NCI-H187 treated with DMSO at 0.1 percent for 48 hours (cell line): ENCODE measurements at regions not wholly inside any gene's neighbourhood (a gene's known extent, or its start where the extent isn't known, plus 50 kb on each side); places are given as distances from the start of the nearest gene placed in this dataset.
"Not testable (repeated sequence)": the region's sequence is repeated elsewhere in the genome, so short reads cannot be mapped to it uniquely, and the experiment has no call there.

Experiments
- DNase-seq: peaks from one replicate; lab custom pipeline; 2025; lab: John Stamatoyannopoulos, UW

- DNase-seq = no peak
These were observed 200.8 kb upstream of the C2CD4B start for GRCh38 chr15:62365795-62366442.

DNA sequence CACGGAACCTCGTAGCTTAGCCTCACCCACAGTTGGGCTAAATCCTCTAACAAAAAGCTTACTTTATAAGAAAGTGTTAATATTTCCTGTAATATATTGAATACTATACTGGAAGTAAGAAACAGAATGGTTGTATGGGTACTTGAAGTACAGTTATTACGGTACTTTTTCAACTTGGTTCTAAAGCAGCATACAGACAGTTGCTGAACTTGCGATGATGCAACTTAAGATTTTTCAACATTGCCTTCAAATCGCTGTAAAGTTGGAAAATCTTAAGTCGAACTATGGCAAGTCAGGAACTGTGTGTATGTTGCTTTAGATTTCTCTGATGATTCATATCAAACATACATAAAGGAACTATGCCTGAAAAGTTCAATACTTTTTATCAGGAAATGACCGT, 204.4 kb upstream of the C2CD4B start:
- no peak for DNase-seq

- DNase-seq = not testable (repeated sequence)
These were observed 206.6 kb upstream of the C2CD4B start for GRCh38 chr15:62371683-62372082.

GRCh38 chr15:62377736-62378480, 212.8 kb upstream of the C2CD4B start:
- DNase-seq = no peak

DNA sequence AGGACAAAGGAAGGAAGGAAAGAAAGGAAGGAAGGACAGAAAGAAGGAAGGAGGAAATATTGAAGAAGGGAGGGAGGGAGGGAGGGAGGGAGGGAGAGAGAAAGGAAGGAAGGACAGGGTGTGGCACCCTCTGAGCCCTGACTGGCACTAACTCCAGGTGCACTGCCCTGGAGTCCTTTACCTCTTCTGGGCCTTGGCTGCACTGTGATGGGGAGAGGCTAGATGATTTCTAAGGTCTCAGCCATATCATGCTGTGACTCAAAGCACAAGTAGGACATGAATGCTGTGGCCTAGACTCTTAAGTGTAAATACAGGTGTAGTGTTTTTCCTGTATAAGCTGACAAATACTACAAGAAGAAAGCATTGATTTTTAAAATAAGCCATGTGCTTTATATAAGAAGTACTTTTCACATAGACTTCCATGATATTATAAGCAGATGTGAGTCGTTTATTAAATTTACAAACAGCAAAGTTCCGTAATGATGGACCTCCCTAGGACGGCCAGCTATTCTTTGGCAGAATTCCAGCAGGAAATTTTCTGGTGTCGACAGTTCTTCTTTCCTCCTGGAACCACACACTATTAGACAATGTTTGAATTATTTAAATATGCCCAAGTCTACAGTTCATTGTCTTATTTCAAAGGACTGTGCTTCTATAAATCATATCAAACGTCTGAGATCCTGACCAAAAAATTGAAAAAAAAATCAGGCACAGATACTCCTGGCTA, 213.8 kb upstream of the C2CD4B start:
- DNase-seq = no peak

GRCh38 chr15:62380011-62380410, 214.9 kb upstream of the C2CD4B start:
- DNase-seq = no peak

GRCh38 chr15:62382046-62382445, 217.0 kb upstream of the C2CD4B start:
- no peak for DNase-seq

DNA sequence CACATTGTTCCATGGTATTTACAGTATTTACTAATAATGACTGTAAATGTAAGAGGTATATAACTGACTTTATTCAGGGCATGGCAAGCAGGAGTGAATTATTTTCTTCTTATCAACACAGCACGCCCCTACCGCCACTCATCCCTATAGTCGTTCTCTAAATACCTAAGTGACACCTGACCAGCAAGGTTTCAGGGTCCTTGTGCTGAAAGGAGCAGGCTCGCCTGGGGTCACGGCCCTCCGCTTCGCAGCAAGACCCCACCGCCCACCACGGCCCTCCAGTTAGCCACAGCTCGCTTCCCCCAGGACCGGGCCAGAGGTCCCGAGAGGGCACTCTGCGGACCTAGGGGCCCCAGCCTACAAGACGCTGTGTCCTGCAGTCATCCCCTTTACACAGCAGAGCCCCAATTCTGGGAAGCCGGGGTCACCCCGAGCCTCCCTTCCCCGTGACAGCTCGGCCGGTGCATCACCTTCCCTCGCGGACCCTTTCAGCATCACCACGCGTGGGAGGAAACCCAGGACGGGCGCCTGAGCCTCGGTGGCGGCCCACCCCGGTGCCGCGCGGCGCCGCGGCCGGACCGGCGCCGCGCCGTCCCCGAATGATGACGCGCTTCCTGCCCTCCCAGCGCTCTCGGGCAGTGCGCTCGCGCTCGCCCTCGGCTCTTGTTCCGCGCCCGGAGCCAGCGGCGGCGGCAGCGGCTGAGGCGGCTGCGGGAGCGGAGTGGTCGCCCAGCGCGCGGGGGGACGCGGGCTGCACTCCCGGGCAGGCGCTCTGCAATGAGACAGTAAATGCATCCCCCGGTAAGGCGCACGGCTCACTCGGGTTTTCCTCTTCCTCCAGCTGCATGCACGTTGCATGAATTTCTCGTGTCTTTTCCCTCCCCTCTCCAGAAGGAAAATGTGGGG, 225.1 kb upstream of the C2CD4B start, which contains the start of gene TLN2:
Gene TLN2, plus strand, starts transcription at position 666 of the 906 bp plus-strand sequence.
- no peak for DNase-seq

- no peak for DNase-seq
These were observed 225.9 kb upstream of the C2CD4B start for GRCh38 chr15:62390791-62391640.

GRCh38 chr15:62391641-62392262, 226.7 kb upstream of the C2CD4B start:
- DNase-seq = no peak

DNA sequence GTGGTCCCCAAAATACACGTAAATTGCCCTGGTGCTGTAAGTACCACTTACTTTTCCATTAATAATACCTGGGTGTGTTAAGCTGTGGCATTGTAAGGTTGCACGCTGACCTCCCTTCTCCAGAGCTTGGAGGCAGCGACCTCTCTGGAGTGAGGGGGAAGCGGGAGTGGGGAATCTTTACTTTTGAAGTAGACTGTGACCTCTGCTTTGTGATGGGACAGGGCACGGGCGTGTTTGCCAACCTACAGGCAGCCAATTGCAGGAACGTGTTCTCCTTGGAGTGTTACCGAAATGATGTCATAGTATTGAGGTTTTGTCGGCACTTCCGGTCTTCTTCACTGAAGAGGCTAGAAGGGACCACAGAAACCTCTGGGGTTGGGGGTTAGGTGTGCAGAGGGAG, 227.3 kb upstream of the C2CD4B start:
- no peak for DNase-seq

DNA sequence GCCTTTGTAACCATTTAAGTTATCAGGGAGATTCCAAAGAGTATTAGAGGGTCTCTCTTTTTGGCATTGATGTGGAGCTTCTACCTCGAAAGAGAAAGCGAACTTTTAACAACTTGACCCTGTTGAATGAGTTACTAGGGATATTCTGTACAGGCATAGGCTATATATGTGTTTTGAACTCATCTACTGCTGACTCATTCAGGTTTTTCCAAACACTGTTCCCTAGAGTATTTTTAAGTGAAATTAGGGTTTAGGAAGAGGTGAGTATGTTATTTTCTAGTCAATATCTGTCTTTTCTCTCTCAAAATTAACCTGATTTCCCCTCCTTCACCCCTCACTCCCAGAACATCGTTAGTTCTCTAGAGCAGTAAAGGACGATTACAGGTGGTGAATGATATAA, 228.1 kb upstream of the C2CD4B start:
- DNase-seq = no peak

GRCh38 chr15:62394079-62394478, 229.0 kb upstream of the C2CD4B start:
- no peak for DNase-seq

DNA sequence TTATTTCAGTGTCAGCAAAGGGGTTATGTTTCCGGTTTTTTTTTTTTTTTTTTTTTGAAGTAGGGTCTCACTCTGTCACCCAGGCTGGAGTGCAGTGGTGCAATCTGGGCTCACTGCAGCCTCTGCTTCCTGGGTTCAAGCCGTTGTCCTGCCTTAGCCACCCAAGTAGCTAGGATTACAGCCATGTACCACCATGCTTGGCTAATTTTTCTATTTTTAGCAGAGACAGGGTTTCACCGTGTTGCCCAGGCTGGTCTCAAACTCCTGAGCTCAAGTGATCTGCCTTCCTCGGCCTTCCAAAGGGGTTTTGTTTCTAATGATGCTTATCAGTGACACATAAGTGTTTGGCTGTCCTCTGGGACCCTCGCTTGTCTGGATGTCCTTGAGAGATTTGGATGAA, 235.7 kb upstream of the C2CD4B start:
- DNase-seq = no peak

GRCh38 chr15:62402687-62403086, 237.6 kb upstream of the C2CD4B start:
- DNase-seq = no peak

DNA sequence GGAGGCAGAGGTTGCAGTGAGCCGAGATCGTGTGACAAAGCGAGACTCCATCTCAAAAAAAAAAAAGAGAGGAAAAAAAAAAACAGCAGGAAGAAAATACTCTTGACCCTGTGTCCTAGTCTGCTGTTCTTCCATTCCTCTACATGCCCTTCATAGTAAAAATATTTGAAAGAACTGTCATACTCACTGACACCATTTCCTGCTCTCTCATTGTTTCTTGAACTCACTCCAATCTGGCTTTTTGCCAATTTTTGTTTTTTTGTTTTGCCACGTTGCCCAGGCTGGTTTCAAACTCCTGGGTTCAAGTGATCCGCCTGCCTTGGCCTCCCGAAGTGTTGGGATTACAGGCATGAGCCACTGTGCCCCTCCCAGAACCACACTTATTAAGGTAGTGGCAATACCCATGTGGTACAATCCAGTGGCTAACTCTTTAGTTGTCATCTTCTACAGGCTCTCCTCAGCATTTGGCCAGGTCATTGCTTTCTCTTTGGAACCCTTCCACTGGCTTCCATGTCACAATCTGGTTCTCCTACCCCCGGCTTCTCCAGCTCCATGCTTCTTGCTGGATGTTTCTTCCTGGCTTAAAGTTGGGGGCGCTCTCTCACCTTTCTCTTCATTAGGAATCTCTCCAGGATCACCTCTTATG, 238.2 kb upstream of the C2CD4B start:
- DNase-seq = no peak

GRCh38 chr15:62404194-62404985, 239.3 kb upstream of the C2CD4B start:
- peak; percentile 86 for DNase-seq

DNA sequence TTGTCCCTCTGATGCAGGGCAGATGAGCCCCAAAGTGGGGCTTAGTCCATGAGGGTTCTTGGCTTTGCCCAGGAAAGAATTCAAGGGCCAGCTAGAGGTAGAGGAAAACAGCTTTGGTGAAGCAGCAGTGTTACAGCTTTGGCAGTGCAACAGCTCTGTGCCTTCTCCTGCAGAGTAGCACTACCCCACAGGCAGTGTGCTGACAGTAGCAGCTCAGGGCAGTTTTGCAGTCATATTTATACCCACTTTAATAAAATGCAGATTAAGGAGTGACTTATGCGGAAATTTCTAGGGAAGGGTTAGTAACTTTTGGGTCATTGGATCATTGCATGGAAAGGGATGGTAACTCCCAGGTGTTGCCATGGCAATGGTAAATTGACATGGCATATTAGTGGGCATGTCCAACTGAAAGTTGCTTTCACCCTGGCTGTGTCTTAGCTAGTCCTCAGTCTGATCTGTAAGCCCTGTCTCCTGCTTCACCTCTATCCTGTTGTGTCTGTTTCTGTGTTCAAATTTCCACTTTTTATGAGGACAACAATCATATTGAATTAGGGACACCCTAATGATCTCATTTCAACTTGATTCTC, 241.3 kb upstream of the C2CD4B start:
- DNase-seq = no peak

DNA sequence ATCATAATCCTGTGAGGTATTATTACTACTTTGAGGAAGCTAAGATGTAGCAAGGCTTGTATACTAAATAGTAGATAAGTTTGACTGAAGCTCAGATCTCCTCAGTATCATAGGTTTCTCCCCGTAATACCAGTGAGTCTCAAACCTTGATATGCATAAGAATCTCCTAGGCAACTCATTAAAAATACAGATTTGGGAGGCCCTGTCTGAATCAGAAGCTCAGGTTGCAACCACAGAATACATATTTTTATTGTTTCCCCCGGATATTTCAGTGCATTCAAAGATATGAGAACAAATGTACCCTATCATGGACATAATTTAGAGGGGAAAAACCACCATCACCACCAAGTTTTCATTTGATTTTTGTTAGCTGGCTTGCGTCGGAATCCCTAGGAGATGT, 242.1 kb upstream of the C2CD4B start:
- DNase-seq = no peak
